ENCODE measurements at regions not wholly inside any gene's neighbourhood (a gene's known extent, or its start where the extent isn't known, plus 50 kb on each side); places are given as distances from the start of the nearest gene placed in this dataset.
A peak's percentile ranks its signal among the peaks of the same experiment; 100 is the strongest.

DNA sequence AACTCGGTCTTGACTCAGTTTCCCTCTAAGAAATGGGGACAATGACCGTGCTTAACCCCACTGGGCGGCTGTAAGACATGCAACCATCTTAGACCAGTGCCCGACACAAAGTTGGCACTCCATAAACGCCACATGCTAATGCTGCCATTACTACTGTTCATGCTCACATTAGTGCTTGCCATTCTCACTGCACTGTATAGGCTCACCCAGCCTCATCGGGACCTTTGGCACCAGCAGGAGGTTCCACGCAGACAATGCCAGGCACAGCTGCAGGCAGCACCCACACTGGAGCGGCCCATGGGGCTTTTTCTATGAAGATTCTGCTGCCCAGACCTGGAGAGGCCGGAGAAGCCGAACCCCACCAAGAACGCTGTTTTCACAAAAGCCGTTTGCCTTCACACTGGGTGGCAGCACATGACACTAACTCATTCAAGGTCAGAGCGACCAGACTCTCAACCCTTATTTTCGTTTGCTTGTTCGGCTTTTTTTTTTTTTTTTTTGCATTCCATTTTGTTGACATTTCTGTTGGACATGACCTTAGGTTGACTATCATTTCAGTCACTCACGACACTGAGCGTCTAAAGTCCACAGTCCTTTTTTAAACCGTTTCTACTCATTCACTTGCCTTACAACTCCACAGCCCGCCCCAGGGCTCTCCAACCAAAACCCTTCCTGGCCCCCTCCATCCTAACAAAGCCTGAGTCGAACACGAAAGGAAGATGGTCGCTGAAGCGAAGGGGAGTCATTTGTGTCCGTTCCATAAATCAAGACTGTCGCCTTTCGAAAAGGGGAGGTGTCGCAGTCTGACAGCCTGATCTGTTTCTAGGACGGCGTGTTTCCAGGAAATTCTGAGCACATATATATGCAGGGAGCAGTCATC lies 124.4 kb upstream of the RNF32 start (continued):
- TF ChIP-seq, protein P1, sequence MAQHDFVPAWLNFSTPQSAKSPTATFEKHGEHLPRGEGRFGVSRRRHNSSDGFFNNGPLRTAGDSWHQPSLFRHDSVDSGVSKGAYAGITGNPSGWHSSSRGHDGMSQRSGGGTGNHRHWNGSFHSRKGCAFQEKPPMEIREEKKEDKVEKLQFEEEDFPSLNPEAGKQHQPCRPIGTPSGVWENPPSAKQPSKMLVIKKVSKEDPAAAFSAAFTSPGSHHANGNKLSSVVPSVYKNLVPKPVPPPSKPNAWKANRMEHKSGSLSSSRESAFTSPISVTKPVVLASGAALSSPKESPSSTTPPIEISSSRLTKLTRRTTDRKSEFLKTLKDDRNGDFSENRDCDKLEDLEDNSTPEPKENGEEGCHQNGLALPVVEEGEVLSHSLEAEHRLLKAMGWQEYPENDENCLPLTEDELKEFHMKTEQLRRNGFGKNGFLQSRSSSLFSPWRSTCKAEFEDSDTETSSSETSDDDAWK (CRISPR knock-in tag; IDR thresholded peaks at IDR 0.05) = no peak
- TF ChIP-seq CHD4 (IDR thresholded peaks at IDR 0.05; ENCODE audit: borderline replicate concordance, low read length) (peak; percentile 80; the same call in 1 of the 2 replicates), ELF4 (CRISPR knock-in tag; IDR thresholded peaks at IDR 0.05; ENCODE audit: borderline replicate concordance) (no peak), ZNF614 (CRISPR knock-in tag; IDR thresholded peaks at IDR 0.05; ENCODE audit: borderline replicate concordance) (0 out of 2 replicates have a peak, but pooled peaks have one; percentile 20), MIER2 (CRISPR knock-in tag; IDR thresholded peaks at IDR 0.05) (no peak), ZNF883 (CRISPR knock-in tag; IDR thresholded peaks at IDR 0.05; ENCODE audit: not compliant biosample characterization) (no peak), BORCS8-MEF2B (CRISPR knock-in tag; IDR thresholded peaks at IDR 0.05) (no peak), TBX2 (CRISPR knock-in tag; IDR thresholded peaks at IDR 0.05; ENCODE audit: borderline replicate concordance) (peak; percentile 73), FOXK2 (IDR thresholded peaks at IDR 0.05) (peak; percentile 82), IKZF4 (CRISPR knock-in tag; IDR thresholded peaks at IDR 0.05; ENCODE audit: borderline replicate concordance, low read depth, not compliant biosample characterization) (no peak), ZSCAN9 (CRISPR knock-in tag; IDR thresholded peaks at IDR 0.05; ENCODE audit: borderline replicate concordance) (no peak), ZNF251 (CRISPR knock-in tag; IDR thresholded peaks at IDR 0.05) (no peak), HOXD1 (CRISPR knock-in tag; IDR thresholded peaks at IDR 0.05) (no peak), ZFAT (CRISPR knock-in tag; conservative IDR thresholded peaks at IDR 0.05) (no peak), ZNF30 (CRISPR knock-in tag; IDR thresholded peaks at IDR 0.05) (no peak)
- TF ChIP-seq, protein P2, sequence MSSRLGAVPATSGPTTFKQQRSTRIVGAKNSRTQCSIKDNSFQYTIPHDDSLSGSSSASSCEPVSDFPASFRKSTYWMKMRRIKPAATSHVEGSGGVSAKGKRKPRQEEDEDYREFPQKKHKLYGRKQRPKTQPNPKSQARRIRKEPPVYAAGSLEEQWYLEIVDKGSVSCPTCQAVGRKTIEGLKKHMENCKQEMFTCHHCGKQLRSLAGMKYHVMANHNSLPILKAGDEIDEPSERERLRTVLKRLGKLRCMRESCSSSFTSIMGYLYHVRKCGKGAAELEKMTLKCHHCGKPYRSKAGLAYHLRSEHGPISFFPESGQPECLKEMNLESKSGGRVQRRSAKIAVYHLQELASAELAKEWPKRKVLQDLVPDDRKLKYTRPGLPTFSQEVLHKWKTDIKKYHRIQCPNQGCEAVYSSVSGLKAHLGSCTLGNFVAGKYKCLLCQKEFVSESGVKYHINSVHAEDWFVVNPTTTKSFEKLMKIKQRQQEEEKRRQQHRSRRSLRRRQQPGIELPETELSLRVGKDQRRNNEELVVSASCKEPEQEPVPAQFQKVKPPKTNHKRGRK (CRISPR knock-in tag; IDR thresholded peaks at IDR 0.05) = no peak; the same call in 1 of the 2 replicates
- TF ChIP-seq, protein P3, sequence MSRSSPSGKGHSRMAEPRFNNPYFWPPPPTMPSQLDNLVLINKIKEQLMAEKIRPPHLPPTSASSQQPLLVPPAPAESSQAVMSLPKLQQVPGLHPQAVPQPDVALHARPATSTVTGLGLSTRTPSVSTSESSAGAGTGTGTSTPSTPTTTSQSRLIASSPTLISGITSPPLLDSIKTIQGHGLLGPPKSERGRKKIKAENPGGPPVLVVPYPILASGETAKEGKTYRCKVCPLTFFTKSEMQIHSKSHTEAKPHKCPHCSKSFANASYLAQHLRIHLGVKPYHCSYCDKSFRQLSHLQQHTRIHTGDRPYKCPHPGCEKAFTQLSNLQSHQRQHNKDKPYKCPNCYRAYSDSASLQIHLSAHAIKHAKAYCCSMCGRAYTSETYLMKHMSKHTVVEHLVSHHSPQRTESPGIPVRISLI (CRISPR knock-in tag; IDR thresholded peaks at IDR 0.05; ENCODE audit: borderline replicate concordance) = peak; percentile 99
- TF ChIP-seq, protein P4, sequence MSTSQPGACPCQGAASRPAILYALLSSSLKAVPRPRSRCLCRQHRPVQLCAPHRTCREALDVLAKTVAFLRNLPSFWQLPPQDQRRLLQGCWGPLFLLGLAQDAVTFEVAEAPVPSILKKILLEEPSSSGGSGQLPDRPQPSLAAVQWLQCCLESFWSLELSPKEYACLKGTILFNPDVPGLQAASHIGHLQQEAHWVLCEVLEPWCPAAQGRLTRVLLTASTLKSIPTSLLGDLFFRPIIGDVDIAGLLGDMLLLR (CRISPR knock-in tag; IDR thresholded peaks at IDR 0.05) = no peak
- TF ChIP-seq, protein P5, sequence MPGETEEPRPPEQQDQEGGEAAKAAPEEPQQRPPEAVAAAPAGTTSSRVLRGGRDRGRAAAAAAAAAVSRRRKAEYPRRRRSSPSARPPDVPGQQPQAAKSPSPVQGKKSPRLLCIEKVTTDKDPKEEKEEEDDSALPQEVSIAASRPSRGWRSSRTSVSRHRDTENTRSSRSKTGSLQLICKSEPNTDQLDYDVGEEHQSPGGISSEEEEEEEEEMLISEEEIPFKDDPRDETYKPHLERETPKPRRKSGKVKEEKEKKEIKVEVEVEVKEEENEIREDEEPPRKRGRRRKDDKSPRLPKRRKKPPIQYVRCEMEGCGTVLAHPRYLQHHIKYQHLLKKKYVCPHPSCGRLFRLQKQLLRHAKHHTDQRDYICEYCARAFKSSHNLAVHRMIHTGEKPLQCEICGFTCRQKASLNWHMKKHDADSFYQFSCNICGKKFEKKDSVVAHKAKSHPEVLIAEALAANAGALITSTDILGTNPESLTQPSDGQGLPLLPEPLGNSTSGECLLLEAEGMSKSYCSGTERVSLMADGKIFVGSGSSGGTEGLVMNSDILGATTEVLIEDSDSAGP (CRISPR knock-in tag; IDR thresholded peaks at IDR 0.05; ENCODE audit: borderline replicate concordance) = peak; percentile 45; the same call in 1 of the 2 replicates
- TF ChIP-seq, protein P6, sequence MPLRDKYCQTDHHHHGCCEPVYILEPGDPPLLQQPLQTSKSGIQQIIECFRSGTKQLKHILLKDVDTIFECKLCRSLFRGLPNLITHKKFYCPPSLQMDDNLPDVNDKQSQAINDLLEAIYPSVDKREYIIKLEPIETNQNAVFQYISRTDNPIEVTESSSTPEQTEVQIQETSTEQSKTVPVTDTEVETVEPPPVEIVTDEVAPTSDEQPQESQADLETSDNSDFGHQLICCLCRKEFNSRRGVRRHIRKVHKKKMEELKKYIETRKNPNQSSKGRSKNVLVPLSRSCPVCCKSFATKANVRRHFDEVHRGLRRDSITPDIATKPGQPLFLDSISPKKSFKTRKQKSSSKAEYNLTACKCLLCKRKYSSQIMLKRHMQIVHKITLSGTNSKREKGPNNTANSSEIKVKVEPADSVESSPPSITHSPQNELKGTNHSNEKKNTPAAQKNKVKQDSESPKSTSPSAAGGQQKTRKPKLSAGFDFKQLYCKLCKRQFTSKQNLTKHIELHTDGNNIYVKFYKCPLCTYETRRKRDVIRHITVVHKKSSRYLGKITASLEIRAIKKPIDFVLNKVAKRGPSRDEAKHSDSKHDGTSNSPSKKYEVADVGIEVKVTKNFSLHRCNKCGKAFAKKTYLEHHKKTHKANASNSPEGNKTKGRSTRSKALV (CRISPR knock-in tag; IDR thresholded peaks at IDR 0.05) = no peak

Data from HepG2 (cell line).